B cell (primary cell): ENCODE measurements at regions not wholly inside any gene's neighbourhood (a gene's known extent, or its start where the extent isn't known, plus 50 kb on each side); places are given as distances from the start of the nearest gene placed in this dataset.

ENCODE experiments used
- EZH2 ChIP-seq: IDR thresholded peaks from 2 replicates; pipeline ENCODE4 v1.6.1; 2012; ENCODE audit warnings: borderline replicate concordance, low read depth, mild to moderate bottlenecking, moderate library complexity, low read length; ENCODE audit not compliant: insufficient read depth, poor library complexity, severe bottlenecking
- TF ChIP-seq, protein P1 (sequence below): fragments of 200-600 bp; IDR thresholded peaks from one replicate; pipeline ENCODE4 v1.8.0; 2022; ENCODE audit warnings: antibody characterized with exemption, mild to moderate bottlenecking

GRCh38 chr11:42036201-42036600 is 576.7 kb upstream of the LRRC4C start:
- TF ChIP-seq, protein P1, sequence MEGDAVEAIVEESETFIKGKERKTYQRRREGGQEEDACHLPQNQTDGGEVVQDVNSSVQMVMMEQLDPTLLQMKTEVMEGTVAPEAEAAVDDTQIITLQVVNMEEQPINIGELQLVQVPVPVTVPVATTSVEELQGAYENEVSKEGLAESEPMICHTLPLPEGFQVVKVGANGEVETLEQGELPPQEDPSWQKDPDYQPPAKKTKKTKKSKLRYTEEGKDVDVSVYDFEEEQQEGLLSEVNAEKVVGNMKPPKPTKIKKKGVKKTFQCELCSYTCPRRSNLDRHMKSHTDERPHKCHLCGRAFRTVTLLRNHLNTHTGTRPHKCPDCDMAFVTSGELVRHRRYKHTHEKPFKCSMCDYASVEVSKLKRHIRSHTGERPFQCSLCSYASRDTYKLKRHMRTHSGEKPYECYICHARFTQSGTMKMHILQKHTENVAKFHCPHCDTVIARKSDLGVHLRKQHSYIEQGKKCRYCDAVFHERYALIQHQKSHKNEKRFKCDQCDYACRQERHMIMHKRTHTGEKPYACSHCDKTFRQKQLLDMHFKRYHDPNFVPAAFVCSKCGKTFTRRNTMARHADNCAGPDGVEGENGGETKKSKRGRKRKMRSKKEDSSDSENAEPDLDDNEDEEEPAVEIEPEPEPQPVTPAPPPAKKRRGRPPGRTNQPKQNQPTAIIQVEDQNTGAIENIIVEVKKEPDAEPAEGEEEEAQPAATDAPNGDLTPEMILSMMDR, result no peak
- no peak for TF ChIP-seq EZH2
